Coronary artery (tissue), 2 donors: ENCODE measurements at regions not wholly inside any gene's neighbourhood (a gene's known extent, or its start where the extent isn't known, plus 50 kb on each side); places are given as distances from the start of the nearest gene placed in this dataset.

Source experiments
- DNase-seq: peaks from one replicate; pipeline ENCODE4 v3.0.0-alpha.2; 2017; ENCODE audit warnings: low spot score
- H3K27ac ChIP-seq, 2 donors: fragments of 200-600 bp; sonication (generic); one replicate each; pipeline ENCODE4 v1.5.1; 2016 to 2019
- H3K4me3 ChIP-seq: fragments of 200-600 bp; sonication (generic); 2 replicates; pipeline ENCODE4 v1.5.1; 2016; ENCODE audit warnings: mild to moderate bottlenecking, moderate library complexity
- CTCF ChIP-seq: fragments of 200-600 bp; sonication (generic); IDR thresholded peaks from one replicate; pipeline ENCODE4 v1.5.1; 2019; ENCODE audit warnings: antibody characterized with exemption

GRCh38 chr3:182185313-182185712 lies 473.6 kb downstream of the SOX2 start:
- DNase-seq: no peak
- no peak overlapping the region for H3K27ac ChIP-seq
- TF ChIP-seq CTCF: no peak
- no peak overlapping the region for H3K4me3 ChIP-seq

- Histone ChIP-seq H3K4me3 (no peak overlapping the region), H3K27ac (no peak overlapping the region)
- no peak for DNase-seq
- no peak for TF ChIP-seq CTCF
Measured at GRCh38 chr3:182190056-182190455, 478.3 kb downstream of the SOX2 start.

- TF ChIP-seq CTCF: no peak
- H3K27ac ChIP-seq: no peak overlapping the region
- no peak overlapping the region for H3K4me3 ChIP-seq
- no peak for DNase-seq
Measured at GRCh38 chr3:182198345-182198744, 486.6 kb downstream of the SOX2 start.

- Histone ChIP-seq H3K4me3 (no peak overlapping the region), H3K27ac (no peak overlapping the region)
- no peak for DNase-seq
- TF ChIP-seq CTCF: no peak
Measured at GRCh38 chr3:182201456-182202168, 489.9 kb downstream of the SOX2 start.

GRCh38 chr3:182212479-182213076 lies 500.9 kb downstream of the SOX2 start:
- DNase-seq: no peak
- H3K4me3 ChIP-seq: no peak overlapping the region
- TF ChIP-seq CTCF: no peak

GRCh38 chr3:182214416-182214815 lies 502.7 kb downstream of the SOX2 start:
- H3K4me3 ChIP-seq: no peak overlapping the region
- no peak for TF ChIP-seq CTCF
- no peak overlapping the region for H3K27ac ChIP-seq
- DNase-seq: no peak

More at GRCh38 chr3:182212479-182213076, 500.9 kb downstream of the SOX2 start:
- no peak overlapping the region for H3K27ac ChIP-seq

- TF ChIP-seq CTCF: no peak
- no peak overlapping the region for H3K27ac ChIP-seq
- no peak overlapping the region for H3K4me3 ChIP-seq
- no peak for DNase-seq
Measured at GRCh38 chr3:182215881-182216280, 504.2 kb downstream of the SOX2 start.
